HG02885 (cell line): ENCODE measurements at regions not wholly inside any gene's neighbourhood (a gene's known extent, or its start where the extent isn't known, plus 50 kb on each side); places are given as distances from the start of the nearest gene placed in this dataset.

Source experiments
- ATAC-seq: cut with Tn5 transposase; IDR thresholded peaks from one replicate; pipeline ENCODE4 v1.9.1; 2021; ENCODE audit warnings: mild to moderate bottlenecking; ENCODE audit not compliant: unreplicated experiment, poor library complexity

DNA sequence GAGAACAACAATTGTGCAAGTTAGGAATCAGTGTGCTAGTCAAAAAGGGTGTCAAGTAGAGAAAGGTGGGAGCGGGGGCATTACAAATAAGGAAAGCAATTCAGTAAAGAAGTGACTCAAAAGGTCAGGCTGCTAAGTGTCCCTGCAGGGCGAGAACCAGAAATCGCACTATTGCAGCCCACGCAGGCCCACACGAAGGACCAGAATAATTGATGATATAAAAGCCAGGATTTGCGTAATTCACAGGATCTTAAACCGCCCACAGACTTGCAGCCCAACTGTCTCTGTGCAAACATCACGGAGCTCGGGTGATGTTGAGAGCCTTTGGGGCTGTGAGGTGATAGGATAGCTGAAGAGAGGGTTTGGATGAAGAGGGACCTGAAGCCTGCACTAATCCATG is 349.0 kb downstream of the BRINP1 start:
- no peak for ATAC-seq

GRCh38 chr9:119020730-119021333 is 348.4 kb downstream of the BRINP1 start:
- ATAC-seq: no peak

GRCh38 chr9:119026120-119026519 is 343.1 kb downstream of the BRINP1 start:
- no peak for ATAC-seq

GRCh38 chr9:119027901-119028699 is 341.1 kb downstream of the BRINP1 start:
- ATAC-seq: no peak

DNA sequence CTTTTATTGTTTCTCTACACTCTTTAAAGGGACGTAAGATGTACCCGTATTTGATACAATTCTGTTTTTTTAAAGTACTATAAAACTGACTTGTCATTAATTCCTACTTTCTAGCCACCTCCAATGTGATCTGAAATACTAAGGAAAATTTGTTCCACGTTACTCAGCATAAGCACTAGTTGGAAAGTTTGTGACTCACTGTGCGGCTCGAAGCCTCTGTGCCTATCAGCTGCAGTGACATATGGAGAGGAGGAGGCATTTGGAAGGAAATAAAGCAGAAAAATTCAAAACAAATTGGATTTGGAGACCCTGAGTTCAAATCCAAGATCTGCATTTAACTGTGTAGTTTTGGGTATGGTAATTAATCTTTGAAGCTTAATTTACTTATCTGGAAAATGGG is 339.3 kb downstream of the BRINP1 start:
- no peak for ATAC-seq

- no peak for ATAC-seq
Observed at GRCh38 chr9:119033596-119033995, 335.6 kb downstream of the BRINP1 start.

GRCh38 chr9:119036969-119037368 is 332.3 kb downstream of the BRINP1 start:
- no peak for ATAC-seq

GRCh38 chr9:119043996-119044395 is 325.2 kb downstream of the BRINP1 start:
- no peak for ATAC-seq

DNA sequence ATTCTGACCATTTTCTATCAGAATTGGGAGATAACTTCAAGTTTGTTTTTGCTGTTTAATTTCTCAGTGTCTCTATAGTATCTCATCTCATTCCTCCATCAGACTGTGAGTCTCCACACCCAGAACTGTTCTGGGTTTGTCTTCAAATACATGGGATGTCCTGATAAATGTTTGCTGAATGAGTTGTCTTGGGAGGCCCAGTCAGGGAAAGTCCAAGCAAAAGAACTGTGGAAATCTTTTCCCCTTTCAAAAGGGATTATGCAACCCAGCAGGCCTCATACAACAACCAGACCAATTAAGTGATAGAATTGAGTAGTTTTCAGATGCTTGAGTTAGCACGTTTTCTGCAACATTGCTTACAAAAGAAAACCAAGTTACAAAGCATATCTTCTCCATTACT is 324.4 kb downstream of the BRINP1 start:
- ATAC-seq: no peak

DNA sequence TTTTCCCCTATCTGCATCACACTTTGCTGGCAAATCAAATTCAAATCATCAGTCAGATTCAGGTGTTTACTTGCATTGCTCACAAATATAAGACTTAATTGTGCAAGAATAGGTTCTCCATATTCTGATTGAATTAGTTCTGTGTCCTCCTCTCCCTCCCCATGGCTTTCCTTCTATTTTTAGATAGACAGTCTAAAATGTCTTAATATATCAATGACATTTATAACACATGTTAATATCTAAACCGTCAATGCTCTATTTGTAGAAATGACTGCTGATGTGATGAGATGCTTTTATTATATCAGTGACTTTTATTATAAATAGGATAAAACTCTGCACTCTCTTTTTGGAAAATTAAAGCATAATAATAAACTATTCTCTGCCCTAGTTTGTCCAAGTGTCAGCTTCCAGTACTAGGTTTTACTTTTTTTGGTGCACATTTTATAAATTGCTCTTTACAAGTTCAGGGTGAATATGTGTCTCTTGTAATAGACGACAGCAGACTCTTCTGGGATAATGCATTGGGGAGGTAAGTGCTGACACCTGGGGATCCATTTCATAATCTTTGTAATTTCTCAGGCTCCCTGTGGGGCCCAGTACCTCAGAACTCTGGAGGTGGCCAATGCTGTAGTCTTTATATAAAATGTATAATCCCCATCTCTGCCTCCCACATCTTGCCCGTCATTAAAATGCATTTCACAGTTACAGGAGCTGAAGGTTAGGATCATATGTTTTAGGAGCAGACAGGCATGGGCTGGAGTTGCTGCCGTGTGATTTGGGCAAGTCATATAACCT is 321.5 kb downstream of the BRINP1 start:
- no peak for ATAC-seq

GRCh38 chr9:119050281-119050680 is 319.0 kb downstream of the BRINP1 start:
- ATAC-seq: no peak

GRCh38 chr9:119052339-119053030 is 316.8 kb downstream of the BRINP1 start:
- ATAC-seq: no peak

DNA sequence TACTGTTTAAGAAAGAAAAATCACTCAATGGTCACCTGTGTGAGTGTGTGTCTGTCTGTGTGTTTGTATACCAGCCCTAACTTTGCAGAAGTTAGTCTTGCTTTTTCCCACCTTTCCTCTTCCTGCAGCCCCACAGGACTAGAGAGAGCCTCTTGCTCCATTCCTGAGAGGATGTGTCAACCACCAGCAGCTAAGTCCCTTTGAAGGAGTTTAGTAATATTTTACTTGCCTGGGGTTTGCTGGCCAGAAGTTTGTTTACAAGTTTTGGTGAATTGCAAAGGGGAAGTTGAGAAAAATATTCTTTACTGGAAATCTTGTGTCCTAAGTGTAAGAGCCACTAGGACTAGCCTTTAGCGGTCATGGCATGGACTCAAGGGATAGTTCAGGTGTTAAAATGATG is 316.2 kb downstream of the BRINP1 start:
- no peak for ATAC-seq

DNA sequence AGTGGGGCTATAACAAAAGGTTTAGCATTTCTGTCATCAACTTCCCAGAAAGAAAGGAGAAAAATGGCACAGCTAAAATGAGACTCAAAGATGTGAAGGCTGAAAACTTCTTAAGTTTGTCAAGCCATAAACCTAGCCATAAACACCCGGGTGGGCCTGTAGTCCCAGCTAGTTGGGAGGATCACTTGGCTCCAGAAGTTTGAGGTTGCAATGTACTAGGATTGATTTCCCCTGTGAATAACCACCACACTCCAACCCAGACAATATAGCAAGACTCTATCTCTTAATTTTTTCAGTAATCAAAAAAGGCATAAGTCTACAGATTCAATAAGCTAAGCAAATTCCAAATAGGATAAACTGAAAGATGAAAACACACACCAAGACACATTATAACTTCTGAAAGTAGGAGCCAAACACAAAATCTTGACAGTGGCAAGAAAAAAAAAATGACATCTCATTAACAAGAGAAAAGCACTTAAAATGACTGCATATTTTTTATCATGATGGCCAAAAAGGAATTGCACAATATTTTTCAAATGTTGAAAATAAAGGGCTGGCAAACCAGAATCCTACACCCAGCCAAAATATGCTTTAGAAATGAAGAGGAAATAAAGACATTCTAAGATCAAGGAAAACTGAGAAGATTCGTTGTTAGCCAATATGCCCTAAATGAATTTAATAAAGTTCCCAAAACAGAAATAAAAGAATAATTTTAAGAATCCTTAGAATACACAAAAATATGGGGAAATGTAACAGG is 308.4 kb downstream of the BRINP1 start:
- no peak for ATAC-seq

DNA sequence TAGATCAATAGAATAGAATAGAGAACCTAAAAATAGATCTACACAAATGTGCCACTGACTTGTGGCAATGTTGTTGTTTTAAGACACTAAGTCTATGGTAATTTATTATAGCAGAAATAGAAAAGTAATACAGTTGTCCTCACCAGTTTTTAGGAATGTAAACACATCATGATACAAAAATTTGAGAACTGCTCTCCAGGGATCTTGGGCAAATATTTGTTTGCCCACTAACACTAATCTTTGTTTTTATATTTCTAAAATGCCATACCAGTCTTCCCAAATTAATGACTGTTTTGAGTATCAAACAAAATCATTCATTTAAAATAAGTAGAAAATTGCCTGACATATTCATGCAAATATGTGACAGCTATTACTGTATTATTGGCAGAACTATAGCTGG is 297.6 kb downstream of the BRINP1 start:
- no peak for ATAC-seq

GRCh38 chr9:119074017-119074416 is 295.2 kb downstream of the BRINP1 start:
- ATAC-seq: peak; percentile 49

GRCh38 chr9:119078015-119078414 is 291.2 kb downstream of the BRINP1 start:
- no peak for ATAC-seq

DNA sequence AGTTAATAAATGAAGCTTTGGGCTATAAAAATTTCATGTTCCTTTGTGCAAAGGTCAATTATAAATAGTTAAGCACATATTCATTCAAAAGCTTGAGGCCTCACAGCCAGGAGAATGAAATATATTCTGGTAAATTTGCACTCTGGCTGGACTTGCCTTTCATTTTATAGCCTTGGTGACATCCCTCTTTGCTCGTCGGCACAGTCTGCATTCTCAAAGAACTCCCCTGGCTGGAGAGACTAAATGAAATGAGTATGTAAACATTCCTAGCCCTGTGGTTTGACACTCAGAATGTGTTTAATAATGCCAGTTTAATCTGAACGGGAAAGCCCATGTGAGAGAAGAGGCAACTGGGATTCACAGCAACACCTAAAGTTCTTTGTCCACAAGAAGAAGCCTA is 285.6 kb downstream of the BRINP1 start:
- ATAC-seq: no peak

GRCh38 chr9:119086590-119086989 is 282.6 kb downstream of the BRINP1 start:
- no peak for ATAC-seq

DNA sequence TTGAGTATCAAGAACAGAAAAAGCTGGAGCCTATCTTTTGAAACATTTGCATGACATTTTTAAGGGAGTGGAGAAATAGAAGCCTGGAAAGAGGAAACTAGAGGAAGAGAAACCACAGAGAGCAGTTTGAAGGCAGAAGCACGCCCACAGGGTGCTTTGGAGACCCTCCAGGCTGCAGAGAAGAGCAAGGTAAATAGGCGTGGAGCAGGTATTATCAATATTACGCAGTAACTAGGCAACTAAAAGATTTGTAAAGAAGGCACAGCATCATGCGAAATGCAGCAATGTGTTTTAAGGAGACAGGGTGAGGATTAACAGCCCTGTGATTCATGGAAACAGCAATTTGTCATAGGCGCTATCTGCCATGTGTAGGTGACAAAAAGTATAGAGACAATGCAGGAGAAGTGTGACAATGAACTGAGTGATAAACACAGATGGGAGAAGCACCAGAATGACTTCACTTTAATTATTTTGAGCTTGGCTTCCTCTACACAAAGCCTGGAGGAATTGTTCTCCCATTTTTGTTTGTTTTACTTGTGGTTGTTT is 281.2 kb downstream of the BRINP1 start:
- ATAC-seq: no peak
